Endothelial cell (in vitro differentiated cells): ENCODE measurements at regions not wholly inside any gene's neighbourhood (a gene's known extent, or its start where the extent isn't known, plus 50 kb on each side); places are given as distances from the start of the nearest gene placed in this dataset.

Source experiments
- DNase-seq: peaks from one replicate; pipeline ENCODE4 v3.0.0; 2021; ENCODE audit warnings: low spot score
- H3K27ac Mint-ChIP-seq: one replicate; pipeline ENCODE4 v1.8.0; 2021; ENCODE audit warnings: mixed read lengths, inconsistent platforms; ENCODE audit not compliant: unreplicated experiment
- H3K27me3 Mint-ChIP-seq: one replicate; pipeline ENCODE4 v1.8.0; 2021; ENCODE audit warnings: mild to moderate bottlenecking, moderate library complexity, mixed read lengths, inconsistent platforms; ENCODE audit not compliant: unreplicated experiment
- H3K36me3 Mint-ChIP-seq: one replicate; pipeline ENCODE4 v1.8.0; 2021; ENCODE audit warnings: mild to moderate bottlenecking, low read depth, mixed read lengths, inconsistent platforms; ENCODE audit not compliant: unreplicated experiment
- H3K4me1 Mint-ChIP-seq: one replicate; pipeline ENCODE4 v1.8.0; 2021; ENCODE audit warnings: mild to moderate bottlenecking, mixed read lengths, inconsistent platforms; ENCODE audit not compliant: unreplicated experiment
- H3K4me3 Mint-ChIP-seq: one replicate; pipeline ENCODE4 v1.8.0; 2021; ENCODE audit warnings: mild to moderate bottlenecking, mixed read lengths, inconsistent platforms; ENCODE audit not compliant: unreplicated experiment
- H3K9me3 Mint-ChIP-seq: one replicate; pipeline ENCODE4 v1.8.0; 2021; ENCODE audit warnings: mixed read lengths, inconsistent platforms; ENCODE audit not compliant: unreplicated experiment
- TF ChIP-seq, protein P1 (sequence below): fragments of 200-600 bp; sonication (generic); IDR thresholded peaks from one replicate; pipeline ENCODE4 v1.5.0; 2021; ENCODE audit warnings: antibody characterized with exemption; ENCODE audit not compliant: unreplicated experiment

DNA sequence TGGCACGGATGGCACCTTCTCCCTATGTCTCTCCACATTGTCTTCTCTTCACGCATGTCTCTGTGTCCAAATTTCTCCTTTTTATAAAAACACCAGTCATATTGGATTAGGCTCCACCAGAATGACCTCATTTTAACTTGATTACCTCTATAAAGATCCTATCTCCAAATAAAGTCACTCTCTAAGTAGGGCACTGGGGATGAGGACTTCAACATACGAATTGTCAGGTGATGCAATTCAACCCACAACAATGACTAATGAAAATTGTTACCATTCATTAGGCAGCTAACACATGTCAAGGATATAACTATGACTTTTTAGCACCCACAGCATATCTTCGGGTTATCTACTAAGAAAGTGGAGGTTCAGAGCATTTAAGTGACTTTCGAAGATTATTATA lies 55.5 kb upstream of the USP47 start:
- Mint-ChIP-seq H3K27me3 (peaks cover 5% of the 10 kb centered on the region), H3K9me3 (no peaks in the 10 kb centered on the region), H3K4me3 (no peak overlapping the region), H3K27ac (no peak overlapping the region), H3K4me1 (peaks cover 13% of the 10 kb centered on the region), H3K36me3 (no peaks in the 10 kb centered on the region)
- no peak for DNase-seq
- TF ChIP-seq, protein P1, sequence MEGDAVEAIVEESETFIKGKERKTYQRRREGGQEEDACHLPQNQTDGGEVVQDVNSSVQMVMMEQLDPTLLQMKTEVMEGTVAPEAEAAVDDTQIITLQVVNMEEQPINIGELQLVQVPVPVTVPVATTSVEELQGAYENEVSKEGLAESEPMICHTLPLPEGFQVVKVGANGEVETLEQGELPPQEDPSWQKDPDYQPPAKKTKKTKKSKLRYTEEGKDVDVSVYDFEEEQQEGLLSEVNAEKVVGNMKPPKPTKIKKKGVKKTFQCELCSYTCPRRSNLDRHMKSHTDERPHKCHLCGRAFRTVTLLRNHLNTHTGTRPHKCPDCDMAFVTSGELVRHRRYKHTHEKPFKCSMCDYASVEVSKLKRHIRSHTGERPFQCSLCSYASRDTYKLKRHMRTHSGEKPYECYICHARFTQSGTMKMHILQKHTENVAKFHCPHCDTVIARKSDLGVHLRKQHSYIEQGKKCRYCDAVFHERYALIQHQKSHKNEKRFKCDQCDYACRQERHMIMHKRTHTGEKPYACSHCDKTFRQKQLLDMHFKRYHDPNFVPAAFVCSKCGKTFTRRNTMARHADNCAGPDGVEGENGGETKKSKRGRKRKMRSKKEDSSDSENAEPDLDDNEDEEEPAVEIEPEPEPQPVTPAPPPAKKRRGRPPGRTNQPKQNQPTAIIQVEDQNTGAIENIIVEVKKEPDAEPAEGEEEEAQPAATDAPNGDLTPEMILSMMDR = no peak

DNA sequence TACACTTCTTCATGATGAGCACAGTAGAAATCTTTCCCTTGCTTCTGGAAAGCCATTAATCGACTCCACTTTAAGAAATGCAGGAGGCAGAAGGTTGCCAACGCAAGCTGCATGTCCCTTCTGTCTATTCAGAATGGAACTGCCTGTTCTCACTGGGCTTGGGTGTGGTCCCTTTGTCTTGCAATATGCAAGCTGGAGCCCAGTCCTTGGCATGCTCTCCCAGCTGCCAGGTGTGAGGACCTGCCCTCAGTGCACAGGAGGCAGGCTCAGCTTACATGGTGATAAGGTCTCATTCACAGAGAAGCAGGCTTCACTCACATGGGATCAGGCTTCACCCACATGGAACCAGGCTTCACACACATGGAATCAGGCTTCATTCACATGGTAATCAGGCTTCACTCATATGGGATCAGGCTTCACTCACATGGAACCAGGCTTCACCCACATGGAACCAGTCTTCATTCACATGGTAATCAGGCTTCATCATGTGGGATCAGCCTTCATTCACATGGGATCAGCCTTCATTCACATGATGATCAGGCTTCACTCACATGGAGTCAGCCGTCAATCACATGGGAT lies 59.2 kb upstream of the USP47 start:
- DNase-seq = no peak
- Mint-ChIP-seq H3K4me1 (peaks cover 9% of the 10 kb centered on the region), H3K27me3 (peaks cover 5% of the 10 kb centered on the region), H3K27ac (no peak overlapping the region), H3K9me3 (no peaks in the 10 kb centered on the region), H3K4me3 (no peak overlapping the region), H3K36me3 (no peaks in the 10 kb centered on the region)
- TF ChIP-seq, protein P1 = no peak

DNA sequence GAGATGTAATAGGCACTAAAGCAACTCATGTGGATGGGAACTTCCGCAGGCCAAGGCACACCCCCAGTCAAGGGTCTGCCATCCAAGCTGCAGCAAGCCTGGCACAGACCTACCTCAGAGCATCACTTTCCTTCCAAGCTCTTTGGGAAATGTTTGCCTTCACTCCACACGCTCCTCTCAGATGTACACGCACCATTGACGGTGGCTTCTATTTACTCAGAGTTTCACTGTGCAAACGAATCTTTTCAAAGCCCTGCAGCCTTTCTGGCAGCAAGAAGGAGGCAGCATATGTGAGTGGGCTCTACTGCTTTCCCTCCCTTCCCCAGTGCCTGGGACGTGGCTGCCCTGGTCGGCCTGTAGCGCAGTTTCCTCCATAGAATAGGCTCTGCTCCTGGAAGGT lies 60.9 kb upstream of the USP47 start:
- no peak overlapping the region for H3K27ac Mint-ChIP-seq
- H3K27me3 Mint-ChIP-seq = peaks cover 3% of the 10 kb centered on the region

DNA sequence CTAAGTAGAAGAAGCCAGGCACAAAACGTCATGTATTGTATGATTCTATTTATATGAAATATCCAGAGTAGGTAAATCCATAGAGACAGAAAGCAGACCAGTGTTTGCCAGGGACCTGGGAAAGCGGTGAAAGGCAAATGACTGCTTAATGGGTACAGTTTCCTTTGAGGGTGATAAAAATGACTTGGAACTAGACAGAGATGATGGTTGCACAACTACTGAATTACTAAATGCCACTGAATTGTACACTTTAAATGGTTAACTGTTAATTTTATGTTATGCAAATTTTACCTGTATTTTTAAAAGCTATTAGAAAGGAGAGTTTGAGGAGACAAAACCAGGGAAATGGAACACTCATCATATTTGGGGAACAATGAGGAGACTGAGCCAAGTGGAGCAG lies 61.8 kb upstream of the USP47 start:
- Mint-ChIP-seq H3K27ac (no peak overlapping the region), H3K4me3 (no peak overlapping the region), H3K36me3 (no peaks in the 10 kb centered on the region), H3K27me3 (peaks cover 3% of the 10 kb centered on the region), H3K4me1 (no peaks in the 10 kb centered on the region), H3K9me3 (no peaks in the 10 kb centered on the region)
- TF ChIP-seq, protein P1 = no peak
- DNase-seq = no peak

More for the DNA sequence above, 60.9 kb upstream of the USP47 start:
- no peak for DNase-seq
- Mint-ChIP-seq H3K4me3 (no peak overlapping the region), H3K9me3 (no peaks in the 10 kb centered on the region), H3K4me1 (no peaks in the 10 kb centered on the region), H3K36me3 (no peaks in the 10 kb centered on the region)
- TF ChIP-seq, protein P1 = no peak

DNA sequence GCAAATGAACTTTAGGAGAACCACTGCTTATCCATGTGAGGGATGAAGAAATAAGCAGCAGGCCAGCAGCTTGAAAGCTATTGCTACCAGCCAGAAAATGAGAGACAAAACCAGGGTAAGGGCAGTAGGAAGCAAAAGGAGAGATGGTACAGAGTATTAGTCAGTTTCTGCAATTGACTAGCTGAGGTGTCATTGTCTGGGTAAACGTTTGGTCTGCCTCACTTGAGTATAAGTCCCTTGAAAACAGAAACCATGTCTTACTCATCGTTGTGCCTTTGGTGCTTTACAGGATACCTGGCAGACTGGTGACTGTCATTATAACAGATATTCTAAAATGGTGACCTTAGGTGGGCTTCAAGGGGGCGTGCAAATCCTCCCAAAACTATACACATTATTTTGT lies 63.9 kb upstream of the USP47 start:
- no peaks in the 10 kb centered on the region for H3K27me3 Mint-ChIP-seq
- H3K4me3 Mint-ChIP-seq = no peak overlapping the region
- no peak overlapping the region for H3K27ac Mint-ChIP-seq
- TF ChIP-seq, protein P1 = no peak
- H3K9me3 Mint-ChIP-seq = no peaks in the 10 kb centered on the region
- no peak for DNase-seq
- no peaks in the 10 kb centered on the region for H3K36me3 Mint-ChIP-seq
- H3K4me1 Mint-ChIP-seq = no peaks in the 10 kb centered on the region
